GM19463 (cell line): ENCODE measurements at regions not wholly inside any gene's neighbourhood (a gene's known extent, or its start where the extent isn't known, plus 50 kb on each side); places are given as distances from the start of the nearest gene placed in this dataset.

Experiments used
- ATAC-seq: cut with Tn5 transposase; IDR thresholded peaks from one replicate; pipeline ENCODE4 v1.9.1; 2021; ENCODE audit warnings: mild to moderate bottlenecking, moderate library complexity; ENCODE audit not compliant: unreplicated experiment

DNA sequence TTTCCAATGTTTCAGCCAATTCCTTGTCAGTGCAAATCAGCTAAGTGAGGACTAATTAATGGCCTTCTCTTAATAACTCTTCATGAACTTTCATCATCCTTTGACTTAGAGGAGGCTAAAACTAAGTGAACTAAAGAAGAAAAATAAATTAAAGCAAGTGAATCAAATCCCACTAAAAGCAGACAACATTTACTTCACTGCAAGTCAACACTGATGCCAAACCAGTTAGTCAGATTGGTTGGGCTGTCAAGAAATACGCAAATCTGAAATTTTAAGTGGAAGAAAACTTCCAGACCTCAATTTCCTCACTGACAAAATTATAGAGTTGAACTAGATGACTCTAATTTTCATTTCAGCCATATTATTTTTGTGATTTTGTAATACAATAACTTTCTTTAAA lies 137.2 kb upstream of the PRLR start:
- ATAC-seq = no peak

DNA sequence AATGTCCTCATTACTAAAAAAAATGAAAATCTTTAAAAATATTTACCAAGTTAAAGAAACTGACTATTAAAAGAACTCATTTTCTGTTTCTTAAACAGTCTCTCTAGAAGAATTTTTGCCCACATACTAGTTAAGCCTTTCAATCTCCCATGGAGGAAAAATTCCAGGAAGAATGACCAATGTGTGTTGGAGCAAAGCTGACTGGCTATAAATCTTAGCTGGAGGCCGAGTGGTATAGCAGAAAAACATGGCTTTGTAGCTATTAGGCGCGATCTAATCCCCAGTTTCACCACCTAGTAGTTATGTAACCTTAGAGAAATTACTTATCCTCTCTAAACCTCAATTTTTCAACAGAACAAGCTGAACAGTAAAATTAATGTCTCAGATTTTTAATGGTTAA lies 135.5 kb upstream of the PRLR start:
- ATAC-seq = no peak

DNA sequence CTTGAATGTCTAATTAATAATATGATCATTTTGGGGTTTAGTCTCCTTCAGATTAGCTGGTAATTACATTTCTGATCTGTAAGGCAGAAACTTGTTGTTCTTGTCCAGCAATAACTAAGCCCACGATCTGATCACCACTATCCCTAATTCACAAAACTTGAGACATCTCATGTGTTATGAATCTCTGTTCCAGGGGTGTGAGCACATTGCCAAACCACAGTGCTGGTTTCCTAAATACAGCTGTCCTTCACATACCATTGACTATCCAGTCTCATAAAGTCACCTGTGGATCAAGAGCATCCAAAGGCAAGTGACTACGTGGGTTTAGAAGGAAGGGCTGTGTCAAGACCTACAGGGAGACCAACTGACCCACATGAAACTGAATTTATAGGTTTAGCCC lies 134.1 kb upstream of the PRLR start:
- ATAC-seq = no peak

DNA sequence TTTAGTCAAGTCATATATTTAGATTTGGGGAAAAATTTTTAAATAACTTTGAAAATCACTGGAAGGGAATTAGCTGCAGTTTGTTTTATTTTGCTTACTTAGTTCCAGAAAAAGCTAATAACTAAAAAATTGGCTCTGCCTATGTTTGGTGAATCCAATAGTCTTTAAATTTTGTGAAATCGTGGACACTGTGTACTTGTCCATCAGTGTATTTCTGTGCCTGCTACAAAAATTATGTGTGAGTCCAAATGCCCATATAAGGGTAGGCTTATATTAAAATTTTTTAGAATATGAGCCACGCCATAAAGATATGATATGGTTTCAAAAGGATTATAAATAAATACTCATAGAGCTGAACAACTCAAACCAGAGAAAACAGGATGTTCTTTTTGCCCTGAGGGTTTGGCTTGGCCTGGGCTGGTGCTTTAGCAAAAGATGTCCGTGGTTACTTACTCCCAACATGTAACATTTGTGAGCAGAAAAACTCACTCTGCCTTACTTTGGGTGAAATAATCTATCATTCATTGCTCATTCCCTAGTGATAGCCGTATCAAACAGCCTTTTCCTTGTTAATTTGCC lies 133.2 kb upstream of the PRLR start:
- no peak for ATAC-seq

DNA sequence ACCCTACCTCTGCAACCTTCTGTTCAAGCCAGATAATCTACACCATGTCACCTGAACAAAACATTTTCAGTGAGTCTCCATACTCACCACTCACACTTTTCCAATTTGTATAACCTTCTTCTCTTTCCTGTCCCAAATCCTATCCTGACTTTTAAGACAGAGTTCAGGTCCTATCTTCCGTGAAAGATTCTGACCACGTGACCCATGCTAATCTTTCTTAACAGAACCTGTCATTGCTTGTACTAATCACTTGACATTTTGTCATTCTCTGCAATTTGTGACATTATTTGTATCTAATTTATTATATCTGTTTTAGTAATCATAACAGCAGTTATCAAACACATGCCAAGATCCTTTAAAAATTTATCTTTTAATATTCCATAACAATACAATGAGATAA lies 132.5 kb upstream of the PRLR start:
- ATAC-seq = no peak

DNA sequence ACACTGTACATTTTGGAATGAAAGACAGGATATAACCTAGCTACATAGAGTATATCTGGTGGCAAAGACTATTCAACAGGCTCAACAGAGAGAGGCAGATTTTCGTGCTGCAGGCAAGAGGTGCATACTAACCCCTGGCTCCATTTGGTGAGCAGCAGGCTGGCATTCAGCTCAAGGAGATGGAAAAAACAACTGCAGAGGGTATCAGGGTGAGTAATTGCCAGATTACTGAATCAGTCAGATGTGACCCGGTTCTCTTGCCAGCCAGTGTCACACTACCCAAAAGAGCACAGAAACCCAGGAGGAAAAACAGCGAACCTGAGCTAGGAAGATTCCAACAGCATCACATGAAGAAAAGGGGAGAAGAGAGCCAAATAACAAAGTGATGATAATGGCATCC lies 130.4 kb upstream of the PRLR start:
- ATAC-seq = no peak

DNA sequence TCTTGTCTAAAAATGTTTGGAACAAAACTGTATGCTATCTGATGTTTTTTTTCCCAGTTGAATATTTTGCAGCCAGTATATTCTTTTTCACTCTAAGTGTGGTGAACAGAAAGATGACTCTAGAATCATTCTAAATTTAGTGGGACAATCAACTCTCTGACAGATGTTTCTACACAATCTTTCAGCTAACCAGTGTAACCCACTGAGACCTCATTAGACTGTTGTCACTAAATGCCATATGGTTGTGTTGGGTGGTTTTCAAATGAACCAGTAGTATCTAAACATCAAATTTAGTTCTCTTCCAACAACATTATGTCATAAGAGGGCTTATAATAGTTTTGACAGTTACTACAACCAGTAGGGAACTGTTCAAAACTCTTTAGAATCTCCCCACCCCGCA lies 129.6 kb upstream of the PRLR start:
- no peak for ATAC-seq

DNA sequence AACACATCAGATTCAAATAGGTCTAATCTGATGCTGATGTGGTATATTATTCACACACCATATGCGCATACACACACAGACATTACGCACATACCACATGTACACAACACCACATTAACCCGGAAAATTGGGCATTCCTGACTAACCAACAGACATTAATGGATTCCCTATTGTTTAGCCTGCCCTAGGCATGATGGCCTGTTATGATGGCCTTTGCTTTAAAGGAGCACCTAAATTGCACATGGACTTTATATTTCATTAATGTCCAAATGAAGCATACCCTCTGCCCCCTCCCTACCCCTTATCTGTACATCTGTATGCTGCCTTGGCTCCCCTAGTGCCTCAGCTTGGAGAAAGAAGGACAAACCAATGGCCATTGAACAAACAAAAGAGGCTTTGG lies 127.7 kb upstream of the PRLR start:
- no peak for ATAC-seq

DNA sequence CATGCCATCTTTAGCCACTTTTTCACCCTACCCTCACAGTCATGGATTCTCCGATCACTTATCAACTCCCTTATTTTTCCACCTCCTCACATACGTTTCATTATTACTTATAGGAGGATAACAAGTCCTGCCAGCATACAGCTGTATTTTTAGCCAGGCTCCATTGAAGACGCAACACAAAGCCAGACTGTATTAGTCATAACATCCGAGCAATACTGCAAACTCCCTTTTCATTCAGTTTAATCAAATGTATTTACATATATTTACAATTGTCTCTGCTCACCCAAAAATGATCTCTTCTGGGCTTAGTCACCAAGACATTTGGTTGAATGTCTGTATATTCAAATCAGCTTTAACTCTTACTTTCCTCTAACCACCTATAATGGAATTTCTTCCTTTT lies 126.4 kb upstream of the PRLR start:
- no peak for ATAC-seq

DNA sequence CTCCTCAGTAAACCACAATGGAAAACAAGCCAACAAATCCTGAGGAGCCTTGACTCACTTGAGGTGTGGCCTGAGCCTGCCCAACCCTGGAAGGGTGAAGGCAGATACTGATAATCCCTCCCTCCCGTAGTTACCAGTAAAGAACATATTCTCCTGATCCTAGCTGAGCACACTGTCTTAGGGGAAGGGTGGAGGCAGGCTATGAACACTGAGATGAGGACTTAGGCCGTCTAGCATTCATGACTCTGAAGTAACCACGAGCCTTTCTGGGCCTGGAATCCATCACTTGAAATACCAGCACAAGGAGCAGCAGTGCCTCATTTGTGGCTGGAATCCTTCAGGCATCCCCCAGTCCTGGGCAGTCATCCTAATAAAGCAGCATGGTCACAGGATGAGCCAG lies 124.5 kb upstream of the PRLR start:
- ATAC-seq = no peak

DNA sequence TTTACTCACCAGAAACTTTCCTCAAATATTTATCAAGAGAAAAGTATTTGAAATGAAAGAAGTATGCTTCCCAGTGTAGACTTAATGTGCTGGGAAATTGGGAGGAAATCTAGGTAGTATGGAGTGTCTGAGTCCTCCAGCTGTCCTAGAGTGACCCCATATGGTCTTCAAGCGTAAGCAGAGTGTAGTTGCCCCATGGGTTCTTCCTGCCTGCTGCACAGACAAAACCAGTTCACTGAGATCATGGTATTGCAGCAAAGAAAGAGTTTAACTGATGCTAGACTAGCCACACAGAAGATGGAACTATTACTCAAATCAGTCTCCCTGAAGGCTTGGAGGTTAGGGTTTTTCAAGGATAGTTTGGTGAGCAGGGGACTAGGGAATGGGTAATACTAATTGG lies 114.9 kb upstream of the PRLR start:
- ATAC-seq = no peak

DNA sequence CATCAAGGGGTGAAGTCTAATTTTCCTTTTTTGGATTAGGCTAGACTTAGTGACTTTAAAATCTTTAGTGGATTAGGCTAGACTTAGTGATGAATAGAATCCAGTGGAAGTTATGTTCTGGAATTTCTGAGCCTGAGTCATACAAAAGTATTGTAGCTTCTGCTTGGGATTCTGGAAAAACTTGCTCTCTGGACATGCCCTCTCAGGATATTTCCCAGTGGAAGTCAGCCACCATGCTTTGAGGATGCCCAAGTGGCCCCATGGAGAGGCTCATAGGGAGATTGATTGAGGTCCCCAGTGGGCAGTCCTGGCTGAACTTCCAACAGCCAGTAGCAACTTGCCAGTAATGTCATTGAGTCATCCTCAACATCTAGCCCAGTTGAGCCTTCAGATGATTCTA lies 112.4 kb upstream of the PRLR start:
- ATAC-seq = no peak

DNA sequence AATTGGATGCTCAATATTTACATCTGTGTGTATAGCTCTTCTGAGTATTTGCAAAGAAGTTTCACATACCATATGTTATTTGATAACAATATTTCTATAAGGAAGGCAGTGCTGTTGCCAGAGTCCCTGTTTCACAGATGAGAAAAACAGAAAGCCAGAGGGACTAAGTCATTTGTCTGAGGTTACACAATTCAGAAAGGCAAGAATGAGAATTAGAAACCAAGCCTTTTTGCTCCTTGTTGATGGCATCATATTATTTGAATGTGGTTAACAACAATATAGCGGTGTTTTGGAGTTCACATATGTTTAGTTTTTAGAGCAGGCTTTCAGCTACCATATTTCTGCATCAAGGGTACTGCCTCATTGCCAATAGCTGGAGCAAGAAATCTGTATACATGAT lies 110.9 kb upstream of the PRLR start:
- ATAC-seq = no peak

DNA sequence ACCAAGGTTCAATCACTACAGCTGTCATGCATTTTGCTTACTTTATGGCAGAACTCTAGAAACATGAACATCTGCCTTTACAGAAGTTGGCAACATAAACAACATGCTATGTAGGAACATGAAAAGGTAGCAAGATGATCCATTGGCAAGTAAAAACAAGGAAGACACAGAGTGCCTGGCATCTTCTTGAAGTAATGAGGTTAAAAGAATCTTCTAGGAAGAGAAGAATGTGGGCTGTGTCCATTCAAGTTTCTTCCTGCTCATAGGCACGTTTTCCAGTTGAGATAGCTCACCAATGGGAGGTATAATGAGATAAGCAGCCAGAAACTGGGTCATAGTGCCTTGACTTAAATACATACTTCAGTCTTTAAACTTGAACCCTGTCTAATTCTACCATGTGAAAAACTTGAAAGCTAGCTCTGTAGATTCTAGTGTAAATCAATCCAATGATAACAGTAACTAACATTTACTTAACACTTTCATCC lies 109.4 kb upstream of the PRLR start:
- ATAC-seq = no peak

DNA sequence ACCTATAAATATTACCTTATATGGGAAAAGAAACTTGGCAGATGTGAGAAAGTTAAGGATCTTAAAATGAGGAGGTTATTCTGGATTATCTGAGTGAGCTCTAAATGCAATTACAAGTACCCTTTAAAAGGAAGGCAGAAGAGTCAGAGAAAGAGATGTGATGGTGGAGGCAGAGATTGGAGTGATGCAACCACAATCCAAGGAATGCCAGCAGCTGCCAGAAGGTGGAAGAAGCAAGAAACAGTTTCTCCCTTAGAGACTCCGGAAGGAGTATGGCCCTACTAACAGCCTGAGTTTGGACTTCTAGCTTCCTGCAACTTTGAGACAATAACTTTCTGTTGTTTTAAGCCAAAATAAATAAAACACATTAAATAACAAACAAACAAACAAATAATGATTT lies 108.7 kb upstream of the PRLR start:
- no peak for ATAC-seq

DNA sequence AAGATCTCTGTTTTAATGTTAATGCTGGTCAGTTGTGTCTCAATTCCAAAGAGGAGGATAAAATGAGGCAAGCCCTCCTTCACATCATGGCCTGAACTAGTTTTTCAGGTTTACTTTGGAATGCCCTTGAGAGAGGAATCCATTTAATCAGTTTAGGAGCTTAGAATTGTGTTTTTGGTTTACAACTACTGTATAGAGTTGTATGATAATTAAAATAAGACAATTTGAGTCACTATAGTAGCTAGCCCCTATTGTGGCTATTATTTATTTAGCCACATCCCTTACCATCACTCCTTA lies 107.8 kb upstream of the PRLR start:
- ATAC-seq = no peak

DNA sequence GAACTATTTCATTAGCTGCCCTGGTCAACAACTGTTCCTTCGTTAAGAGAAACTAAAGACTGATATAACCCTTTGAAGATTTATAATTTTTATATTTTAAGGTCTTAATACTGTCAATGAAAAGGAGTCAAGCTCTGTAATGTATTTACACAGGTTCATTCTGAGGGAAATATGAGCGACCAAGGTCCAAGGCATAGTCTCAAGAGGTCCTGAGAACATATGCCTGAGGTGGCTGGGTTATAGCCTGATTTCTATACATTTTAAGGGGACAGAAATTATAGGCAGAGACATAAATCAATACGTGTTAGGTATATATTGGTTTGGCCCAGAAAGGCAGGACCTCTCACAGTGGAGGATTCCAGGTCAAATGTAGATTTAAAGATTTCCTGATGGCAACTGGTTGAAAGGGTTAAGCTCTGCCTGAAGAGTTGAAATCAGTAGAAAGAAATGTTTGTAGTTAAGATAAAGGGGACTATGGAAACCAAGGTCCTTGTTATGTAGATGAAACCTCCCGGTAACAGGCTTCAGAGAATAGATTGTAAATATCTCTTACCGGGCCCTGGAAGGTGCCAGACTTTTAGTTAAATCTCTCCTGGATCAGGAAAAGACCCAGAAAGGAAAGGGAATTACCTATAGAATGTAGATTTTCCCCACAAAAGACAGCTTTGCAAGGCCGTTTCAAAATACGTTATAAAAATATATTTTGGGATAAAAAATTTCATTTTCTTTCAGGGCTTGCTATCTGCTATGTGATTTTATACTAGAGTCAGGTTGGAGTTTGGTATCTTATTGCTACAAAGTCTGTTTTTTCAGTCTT lies 107.3 kb upstream of the PRLR start:
- ATAC-seq = no peak

DNA sequence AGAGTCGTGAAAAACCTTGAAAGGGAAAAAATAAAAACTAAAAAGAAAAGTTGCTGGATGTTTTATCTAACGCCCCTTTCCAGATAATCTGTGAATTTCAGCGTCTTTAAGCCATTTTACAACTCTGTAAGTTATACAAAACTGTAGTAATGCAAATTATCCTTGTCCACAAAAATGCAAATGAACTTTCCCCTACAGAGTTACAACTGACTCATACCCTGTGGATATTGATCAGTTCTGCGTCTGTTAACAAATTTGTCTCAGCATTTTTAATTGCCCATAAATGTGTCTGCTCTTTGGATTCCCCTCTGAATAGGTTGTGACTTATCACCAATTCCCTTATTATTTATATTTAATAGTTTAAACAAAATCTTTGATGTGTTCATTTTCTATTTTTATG lies 105.9 kb upstream of the PRLR start:
- ATAC-seq = no peak

DNA sequence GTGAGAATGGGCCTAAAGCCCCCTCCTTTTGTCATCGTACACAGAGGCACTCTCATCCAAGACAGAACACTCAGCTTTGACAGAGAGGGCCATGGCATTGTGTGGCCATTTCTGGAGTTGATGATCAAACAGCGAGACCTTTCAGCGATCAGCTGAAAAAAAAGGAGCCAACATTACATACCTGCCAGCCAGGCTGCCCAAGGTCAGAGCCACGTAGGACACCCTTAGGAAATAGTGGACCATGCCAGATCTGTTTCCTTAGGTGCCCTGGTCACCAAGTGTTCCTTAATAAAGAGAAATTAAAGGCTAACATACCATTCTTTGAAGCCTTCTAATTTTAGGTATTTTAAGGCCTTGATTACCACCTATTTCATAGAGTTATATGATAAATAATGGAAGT lies 105.5 kb upstream of the PRLR start:
- no peak for ATAC-seq

DNA sequence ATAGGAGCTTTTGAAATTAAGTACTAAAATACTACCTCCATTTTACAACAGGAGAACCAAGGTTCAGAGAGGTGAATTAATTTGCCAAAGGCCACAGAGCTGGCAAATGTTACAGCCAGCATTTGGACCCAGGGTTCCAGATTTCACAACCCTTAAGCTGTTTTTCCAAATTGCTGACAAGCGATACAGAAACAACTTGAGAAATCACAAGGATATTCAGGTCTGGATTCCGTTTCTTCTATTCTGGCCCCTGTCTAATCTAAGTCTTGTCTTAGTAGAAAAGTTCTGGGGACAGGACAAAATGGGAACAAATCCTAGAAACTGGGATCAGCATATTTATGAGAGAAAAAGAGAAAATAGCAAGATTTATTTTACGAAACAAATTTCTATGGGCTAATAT lies 103.1 kb upstream of the PRLR start:
- ATAC-seq = no peak

DNA sequence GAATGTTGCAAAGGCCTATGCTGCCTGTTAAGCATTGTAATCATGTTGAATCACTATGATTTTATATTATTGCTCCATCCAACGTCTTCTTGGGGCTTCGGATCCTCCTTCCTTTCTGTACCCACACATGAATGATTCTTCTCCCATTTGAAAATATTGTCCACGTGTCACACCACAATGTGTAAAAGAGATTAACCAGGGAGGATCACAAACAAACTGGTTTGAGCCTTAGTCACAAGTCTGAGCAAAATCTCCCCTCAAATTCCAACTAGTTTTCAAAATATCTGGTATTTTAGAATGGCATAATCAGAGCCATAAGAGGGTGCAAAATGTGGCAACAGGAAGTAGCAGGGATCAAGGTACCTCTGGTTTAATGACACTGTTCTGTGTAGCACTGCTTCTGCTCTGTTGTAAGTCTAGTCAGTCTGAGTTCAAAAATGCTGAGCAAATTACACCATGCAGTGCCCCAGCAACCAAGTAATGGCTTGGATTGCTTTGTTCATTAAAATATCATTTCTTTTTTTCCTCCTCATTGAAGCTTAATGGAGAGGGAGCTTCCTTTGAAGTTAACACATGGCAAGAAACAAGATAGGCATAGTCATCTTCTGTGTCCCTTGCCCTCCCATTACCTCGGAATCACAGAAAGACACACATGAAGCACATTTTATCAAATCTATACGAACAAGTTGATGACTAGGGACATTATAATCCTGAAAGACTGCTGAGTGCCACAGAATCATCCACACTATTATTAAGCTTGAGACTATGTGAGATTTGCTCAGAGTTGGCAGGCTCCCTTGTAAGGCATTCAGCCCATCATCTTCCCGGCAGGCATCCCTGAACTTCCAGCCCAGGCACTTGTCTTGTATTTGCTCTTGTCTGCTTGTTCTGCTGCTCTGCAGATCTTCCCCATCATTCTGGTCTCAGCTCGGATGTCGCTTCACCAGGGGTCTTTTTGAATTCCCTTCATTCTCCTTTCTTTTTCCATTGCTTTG lies 102.0 kb upstream of the PRLR start:
- ATAC-seq = no peak

DNA sequence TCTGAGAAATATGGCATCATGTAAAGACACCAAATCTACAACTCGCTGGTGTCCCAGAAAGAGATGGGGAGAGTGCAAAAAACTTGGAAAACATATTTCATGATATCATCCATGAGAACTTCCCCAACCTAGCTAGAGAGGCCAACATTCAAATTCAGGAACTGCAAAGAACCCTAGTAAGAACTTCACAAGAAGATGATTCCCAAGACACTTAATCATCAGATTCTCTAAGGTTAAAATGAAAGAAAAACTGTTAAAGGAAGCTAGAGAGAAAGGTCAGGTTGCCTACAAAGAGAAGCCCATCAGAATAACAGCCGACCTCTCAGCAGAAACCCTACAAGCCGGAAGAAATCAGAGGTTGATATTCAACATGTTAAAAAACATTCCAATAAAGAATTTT lies 95.5 kb upstream of the PRLR start:
- ATAC-seq = no peak
